ENCODE measurements at regions not wholly inside any gene's neighbourhood (a gene's known extent, or its start where the extent isn't known, plus 50 kb on each side); places are given as distances from the start of the nearest gene placed in this dataset.

DNA sequence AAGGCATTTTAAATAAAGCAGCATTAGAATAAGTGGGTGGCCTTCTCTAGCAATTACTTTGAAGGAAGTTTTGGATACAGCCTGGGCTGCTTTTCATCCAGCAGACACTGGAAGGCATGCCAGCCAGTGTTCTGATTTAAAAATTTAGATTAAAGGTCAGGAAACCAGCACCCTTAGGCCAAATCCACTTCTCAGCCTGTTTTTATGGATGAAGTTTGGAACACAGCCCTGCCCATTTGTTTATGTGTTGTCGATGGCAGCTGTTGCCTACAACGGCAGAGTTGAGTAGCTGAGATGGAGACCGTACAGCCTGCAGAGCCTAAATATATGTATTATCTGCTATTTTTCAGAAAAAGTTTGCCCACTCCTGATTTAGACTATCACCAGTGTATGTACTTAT is 313.6 kb upstream of the ACVR2A start (continued):
- TF ChIP-seq ZNF462 (CRISPR knock-in tag; IDR thresholded peaks at IDR 0.05) (no peak), ZNF114 (CRISPR knock-in tag; IDR thresholded peaks at IDR 0.05) (no peak)

DNA sequence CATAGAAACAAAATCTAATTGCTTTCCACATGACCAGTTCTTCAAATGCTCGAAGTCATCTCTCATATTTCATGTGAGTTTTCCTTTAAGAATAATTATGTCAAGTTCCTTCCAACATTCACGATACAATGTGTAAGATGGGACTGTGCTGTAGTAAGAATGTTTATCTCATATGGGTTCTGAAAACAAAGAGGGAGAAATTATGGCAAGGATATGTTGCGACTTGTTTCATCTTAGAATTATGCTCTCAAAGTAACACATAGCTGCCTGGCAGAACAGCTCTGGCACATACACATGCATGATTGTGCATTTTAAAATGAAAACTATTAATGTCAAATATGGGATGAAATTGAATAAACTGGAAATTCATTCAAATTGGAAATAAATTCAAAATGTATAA is 314.8 kb upstream of the ACVR2A start:
- no peak overlapping the region for H3K4me3 Mint-ChIP-seq
- H3K9me3 Mint-ChIP-seq = no peaks in the 10 kb centered on the region
- H3F3A ChIP-seq (replicated peaks; ENCODE audit: low read depth) = no peaks in the 10 kb centered on the region
- no peak overlapping the region for H3K27ac ChIP-seq (ENCODE audit: low read depth)
- no peak for TF ChIP-seq EZH2phosphoT487 (IDR thresholded peaks at IDR 0.05; ENCODE audit: unreplicated experiment)
- TF ChIP-seq STAT1 (IDR thresholded peaks at IDR 0.05; ENCODE audit: unreplicated experiment) = no peak
- no peak for TF ChIP-seq NANOG (IDR thresholded peaks at IDR 0.05; ENCODE audit: borderline replicate concordance)
- TF ChIP-seq EZH2 (IDR thresholded peaks at IDR 0.05; ENCODE audit: low read depth, unreplicated experiment) = no peak
- no peak for TF ChIP-seq POLR2AphosphoS5 (IDR thresholded peaks at IDR 0.05; ENCODE audit: low read depth)
- no peak for TF ChIP-seq ZNF331 (CRISPR knock-in tag; IDR thresholded peaks at IDR 0.05; ENCODE audit: low read depth)
- TF ChIP-seq REST (IDR thresholded peaks at IDR 0.05; ENCODE audit: unreplicated experiment) = no peak
- no peak for TF ChIP-seq JUNB (IDR thresholded peaks at IDR 0.05; ENCODE audit: unreplicated experiment)
- no peak for TF ChIP-seq CREB1 (CRISPR knock-in tag; IDR thresholded peaks at IDR 0.05; ENCODE audit: low read depth)
- TF ChIP-seq ZNF114 (CRISPR knock-in tag; IDR thresholded peaks at IDR 0.05) = no peak
- TF ChIP-seq, protein P1, sequence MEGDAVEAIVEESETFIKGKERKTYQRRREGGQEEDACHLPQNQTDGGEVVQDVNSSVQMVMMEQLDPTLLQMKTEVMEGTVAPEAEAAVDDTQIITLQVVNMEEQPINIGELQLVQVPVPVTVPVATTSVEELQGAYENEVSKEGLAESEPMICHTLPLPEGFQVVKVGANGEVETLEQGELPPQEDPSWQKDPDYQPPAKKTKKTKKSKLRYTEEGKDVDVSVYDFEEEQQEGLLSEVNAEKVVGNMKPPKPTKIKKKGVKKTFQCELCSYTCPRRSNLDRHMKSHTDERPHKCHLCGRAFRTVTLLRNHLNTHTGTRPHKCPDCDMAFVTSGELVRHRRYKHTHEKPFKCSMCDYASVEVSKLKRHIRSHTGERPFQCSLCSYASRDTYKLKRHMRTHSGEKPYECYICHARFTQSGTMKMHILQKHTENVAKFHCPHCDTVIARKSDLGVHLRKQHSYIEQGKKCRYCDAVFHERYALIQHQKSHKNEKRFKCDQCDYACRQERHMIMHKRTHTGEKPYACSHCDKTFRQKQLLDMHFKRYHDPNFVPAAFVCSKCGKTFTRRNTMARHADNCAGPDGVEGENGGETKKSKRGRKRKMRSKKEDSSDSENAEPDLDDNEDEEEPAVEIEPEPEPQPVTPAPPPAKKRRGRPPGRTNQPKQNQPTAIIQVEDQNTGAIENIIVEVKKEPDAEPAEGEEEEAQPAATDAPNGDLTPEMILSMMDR (conservative IDR thresholded peaks at IDR 0.05; ENCODE audit: low read depth in 2 of 2) = no peak
- no peaks in the 10 kb centered on the region for H3K36me3 Mint-ChIP-seq (ENCODE audit: low read depth)
- H3K27me3 ChIP-seq (ENCODE audit: insufficient read depth) = no peaks in the 10 kb centered on the region
- H3K4me1 Mint-ChIP-seq = peaks cover 8% of the 10 kb centered on the region
- ATAC-seq (no peak), DNase-seq (ENCODE audit: low spot score) (no peak)
- no peaks in the 10 kb centered on the region for H4K20me1 ChIP-seq (replicated peaks; ENCODE audit: insufficient read depth)
- no peak overlapping the region for H3K4me3 ChIP-seq
- H3K4me2 ChIP-seq = no peak overlapping the region
- no peaks in the 10 kb centered on the region for H3K36me3 ChIP-seq (ENCODE audit: insufficient read depth)
- 0 out of 2 replicates have a peak, but pooled peaks cover 9% of the 10 kb centered on the region for H3K9me2 ChIP-seq (ENCODE audit: insufficient read depth)
- H2AFZ ChIP-seq = no peak overlapping the region
- no peaks in the 10 kb centered on the region for H3K79me2 ChIP-seq (replicated peaks; ENCODE audit: insufficient read depth)
- no peaks in the 10 kb centered on the region for H3K4me1 ChIP-seq (ENCODE audit: insufficient read depth)
- H3K27me3 Mint-ChIP-seq (ENCODE audit: insufficient read depth, low read depth, poor library complexity) = no peaks in the 10 kb centered on the region
- no peak overlapping the region for H3K27ac Mint-ChIP-seq

Measured in GM23338 (cell line).